Caco-2 (cell line): ENCODE measurements at regions not wholly inside any gene's neighbourhood (a gene's known extent, or its start where the extent isn't known, plus 50 kb on each side); places are given as distances from the start of the nearest gene placed in this dataset.

Experiments used
- BruUV-seq: library from RNA; stranded (reverse); fragments of 400-500 nt; replicated peaks from 2 replicates; lab custom pipeline; 2021; lab: Mats Ljungman, UMichigan
- CTCF ChIA-PET: fragments of 300-600 bp; sonication (Branson Sonifier 250); formaldehyde crosslinking; loops from one replicate; lab custom pipeline; 2022; ENCODE audit warnings: antibody characterized with exemption; lab: Charles Lee
- POLR2A ChIA-PET: fragments of 300-600 bp; sonication (Branson Sonifier 250); formaldehyde crosslinking; loops from one replicate; lab custom pipeline; 2022; ENCODE audit warnings: antibody characterized with exemption; lab: Charles Lee
- DNase-seq, 2 experiments: peaks; one replicate each; pipeline versions ENCODE4 v3.0.0 to v3.0.0-alpha.2; 2020 to 2022
- H3K27me3 ChIP-seq: replicated peaks from 2 replicates; pipeline ENCODE4 v1.6.0; 2011; ENCODE audit warnings: low read length; ENCODE audit not compliant: control insufficient read depth, insufficient read depth
- H3K36me3 ChIP-seq: 2 replicates; pipeline ENCODE4 v1.5.1; 2011; ENCODE audit warnings: low read length; ENCODE audit not compliant: control insufficient read depth, insufficient read depth
- H3K4me1 ChIP-seq: fragments of 250-450 bp; sonication (Bioruptor Pico); 2 replicates; pipeline ENCODE4 v1.5.1; 2020; ENCODE audit warnings: mild to moderate bottlenecking
- H3K4me3 ChIP-seq: 2 replicates; pipeline ENCODE4 v1.5.1; 2011; ENCODE audit warnings: low read depth, mild to moderate bottlenecking, control low read depth, low read length
- H3K9me3 ChIP-seq: fragments of 250-450 bp; sonication (Bioruptor Pico); 2 replicates; pipeline ENCODE4 v1.5.1; 2020; ENCODE audit warnings: mild to moderate bottlenecking, moderate library complexity
- H3K27ac Mint-ChIP-seq: one replicate; pipeline ENCODE4 v1.8.0; 2022; ENCODE audit warnings: mixed read lengths; ENCODE audit not compliant: unreplicated experiment
- H3K27me3 Mint-ChIP-seq: one replicate; pipeline ENCODE4 v1.8.0; 2022; ENCODE audit warnings: mixed read lengths; ENCODE audit not compliant: insufficient read depth, unreplicated experiment
- H3K36me3 Mint-ChIP-seq: one replicate; pipeline ENCODE4 v1.8.0; 2022; ENCODE audit warnings: mild to moderate bottlenecking, mixed read lengths; ENCODE audit not compliant: insufficient read depth, unreplicated experiment
- H3K4me1 Mint-ChIP-seq: one replicate; pipeline ENCODE4 v1.8.0; 2022; ENCODE audit warnings: low read depth, mixed read lengths; ENCODE audit not compliant: unreplicated experiment
- H3K4me3 Mint-ChIP-seq: one replicate; pipeline ENCODE4 v1.8.0; 2022; ENCODE audit warnings: mild to moderate bottlenecking, moderate library complexity, mixed read lengths; ENCODE audit not compliant: unreplicated experiment
- H3K9me3 Mint-ChIP-seq: one replicate; pipeline ENCODE4 v1.8.0; 2022; ENCODE audit warnings: mixed read lengths; ENCODE audit not compliant: unreplicated experiment
- CTCF ChIP-seq, 2 experiments: fragments of 200-600 bp in 1 of 2; IDR thresholded peaks; 1 replicate in 1 of 2; 2 replicates in 1 of 2; pipeline versions ENCODE4 v1.5.1 to v1.8.0; 2011 to 2022; ENCODE audit warnings: antibody characterized with exemption in 1 of 2, control low read depth in 1 of 2, inconsistent platforms in 1 of 2, low read depth in 1 of 2, low read length in 1 of 2, mild to moderate bottlenecking in 1 of 2, moderate library complexity in 1 of 2; ENCODE audit not compliant: insufficient read depth in 1 of 2, severe bottlenecking in 1 of 2, unreplicated experiment in 1 of 2
- intact Hi-C: fragments of 100-400 bp; cut with micrococcal nuclease; formaldehyde crosslinking; loops from one replicate; pipeline ENCODE4 v1.10.0; 2022; ENCODE audit not compliant: unreplicated experiment

GRCh38 chr1:25043228-25043580 lies 113.1 kb upstream of the RUNX3 start:
- no peaks in the 10 kb centered on the region for H3K36me3 ChIP-seq
- Mint-ChIP-seq H3K9me3 (no peaks in the 10 kb centered on the region), H3K27ac (no peak overlapping the region), H3K36me3 (no peaks in the 10 kb centered on the region), H3K27me3 (peaks cover 3% of the 10 kb centered on the region), H3K4me3 (no peak overlapping the region), H3K4me1 (no peaks in the 10 kb centered on the region)
- no peak for TF ChIP-seq CTCF (IDR thresholded peaks at IDR 0.05; ENCODE audit: insufficient read depth in 1 of 2, low read depth in 1 of 2, low read length in 1 of 2, severe bottlenecking in 1 of 2, unreplicated experiment in 1 of 2)
- intact Hi-C loops: no loop called here
- BruUV-seq: no TSS peak
- no peaks in the 10 kb centered on the region for H3K4me1 ChIP-seq
- ChIA-PET POLR2A (no interaction called here), CTCF (no interaction called here)
- DNase-seq: no peak
- no peaks in the 10 kb centered on the region for H3K27me3 ChIP-seq
- no peaks in the 10 kb centered on the region for H3K9me3 ChIP-seq
- no peak overlapping the region for H3K4me3 ChIP-seq

- Histone ChIP-seq H3K4me1 (no peaks in the 10 kb centered on the region), H3K9me3 (no peaks in the 10 kb centered on the region), H3K4me3 (no peak overlapping the region), H3K27me3 (no peaks in the 10 kb centered on the region), H3K36me3 (no peaks in the 10 kb centered on the region)
- peaks cover 3% of the 10 kb centered on the region for H3K27me3 Mint-ChIP-seq
- no peak for DNase-seq
- H3K4me3 Mint-ChIP-seq: no peak overlapping the region
- H3K36me3 Mint-ChIP-seq: no peaks in the 10 kb centered on the region
- BruUV-seq: no TSS peak
- CTCF ChIA-PET: no interaction called here
- POLR2A ChIA-PET: no interaction called here
- no peak for TF ChIP-seq CTCF (IDR thresholded peaks at IDR 0.05; ENCODE audit: insufficient read depth in 1 of 2, low read depth in 1 of 2, low read length in 1 of 2, severe bottlenecking in 1 of 2, unreplicated experiment in 1 of 2)
- H3K27ac Mint-ChIP-seq: no peak overlapping the region
- intact Hi-C loops: no loop called here
- H3K4me1 Mint-ChIP-seq: no peaks in the 10 kb centered on the region
- no peaks in the 10 kb centered on the region for H3K9me3 Mint-ChIP-seq
Observed at GRCh38 chr1:25042331-25043227, 112.5 kb upstream of the RUNX3 start.

GRCh38 chr1:25041916-25042315 lies 111.8 kb upstream of the RUNX3 start:
- no peak for TF ChIP-seq CTCF (IDR thresholded peaks at IDR 0.05; ENCODE audit: insufficient read depth in 1 of 2, low read depth in 1 of 2, low read length in 1 of 2, severe bottlenecking in 1 of 2, unreplicated experiment in 1 of 2)
- ChIA-PET POLR2A (no interaction called here), CTCF (no interaction called here)
- Histone ChIP-seq H3K9me3 (no peaks in the 10 kb centered on the region), H3K4me1 (no peaks in the 10 kb centered on the region), H3K27me3 (no peaks in the 10 kb centered on the region), H3K36me3 (no peaks in the 10 kb centered on the region), H3K4me3 (no peak overlapping the region)
- Mint-ChIP-seq H3K4me3 (no peak overlapping the region), H3K36me3 (no peaks in the 10 kb centered on the region), H3K27me3 (peaks cover 3% of the 10 kb centered on the region), H3K27ac (no peak overlapping the region), H3K4me1 (no peaks in the 10 kb centered on the region), H3K9me3 (no peaks in the 10 kb centered on the region)
- BruUV-seq: no TSS peak
- no peak for DNase-seq
- intact Hi-C loops: no loop called here
